Activated B cell treated with CpG ODN at 0.5 μM for 24 hours (primary cell): ENCODE measurements at regions not wholly inside any gene's neighbourhood (a gene's known extent, or its start where the extent isn't known, plus 50 kb on each side); places are given as distances from the start of the nearest gene placed in this dataset.

Source experiments
- ATAC-seq: fragments of 200-7000 bp; cut with Tn5 transposase; one replicate; pipeline ENCODE4 v1.10.0; 2021; ENCODE audit warnings: low read depth, mild to moderate bottlenecking, moderate library complexity
- CTCF ChIA-PET: fragments of 350-600 bp; sonication (Branson Sonifier 250); formaldehyde crosslinking; loops from one replicate; lab custom pipeline; 2021; ENCODE audit warnings: antibody characterized with exemption; lab: Charles Lee
- POLR2A ChIA-PET: fragments of 350-600 bp; sonication (Branson Sonifier 250); formaldehyde crosslinking; loops from one replicate; lab custom pipeline; 2021; ENCODE audit warnings: antibody characterized with exemption; lab: Charles Lee
- DNase-seq: peaks from one replicate; pipeline ENCODE4 v3.0.0; 2022
- H3K27ac Mint-ChIP-seq: one replicate; pipeline ENCODE4 v1.8.0; 2020; ENCODE audit warnings: mixed read lengths
- H3K27me3 Mint-ChIP-seq: one replicate; pipeline ENCODE4 v1.8.0; 2021; ENCODE audit warnings: mixed read lengths
- H3K36me3 Mint-ChIP-seq: one replicate; pipeline ENCODE4 v1.8.0; 2021; ENCODE audit warnings: low read depth, mixed read lengths
- H3K4me1 Mint-ChIP-seq: one replicate; pipeline ENCODE4 v1.8.0; 2021; ENCODE audit warnings: mixed read lengths
- H3K4me3 Mint-ChIP-seq: one replicate; pipeline ENCODE4 v1.8.0; 2020; ENCODE audit warnings: mild to moderate bottlenecking, mixed read lengths
- H3K9me3 Mint-ChIP-seq: one replicate; pipeline ENCODE4 v1.8.0; 2020; ENCODE audit warnings: mixed read lengths
- intact Hi-C: fragments of 100-400 bp; cut with micrococcal nuclease; formaldehyde crosslinking; loops from one replicate; pipeline ENCODE4 v1.15.1; 2024
- TF ChIP-seq, protein P1 (sequence below): fragments of 200-600 bp; IDR thresholded peaks from one replicate; pipeline ENCODE4 v1.8.0; 2022; ENCODE audit warnings: antibody characterized with exemption, mild to moderate bottlenecking

DNA sequence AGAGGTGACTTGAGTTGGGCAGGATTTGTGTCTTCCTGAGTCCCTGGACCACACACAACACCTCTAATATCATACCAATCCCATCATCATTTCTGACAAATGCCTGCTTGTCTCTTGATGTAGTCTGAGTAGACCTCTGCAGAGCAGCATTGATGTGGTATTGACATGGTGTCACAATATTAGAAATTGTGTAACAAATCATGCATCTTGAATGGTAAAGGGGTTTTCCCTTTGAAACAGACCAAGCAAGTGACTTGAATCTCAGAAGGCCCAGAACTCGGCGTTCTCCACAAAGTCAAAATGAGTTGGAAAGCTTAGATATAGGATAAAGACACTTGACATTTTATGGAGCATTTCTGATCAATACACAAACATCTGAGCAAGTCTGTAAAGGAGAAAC, 72.7 kb upstream of the KIRREL1 start:
- ChIA-PET POLR2A (no interaction called here), CTCF (no interaction called here)
- TF ChIP-seq, protein P1, sequence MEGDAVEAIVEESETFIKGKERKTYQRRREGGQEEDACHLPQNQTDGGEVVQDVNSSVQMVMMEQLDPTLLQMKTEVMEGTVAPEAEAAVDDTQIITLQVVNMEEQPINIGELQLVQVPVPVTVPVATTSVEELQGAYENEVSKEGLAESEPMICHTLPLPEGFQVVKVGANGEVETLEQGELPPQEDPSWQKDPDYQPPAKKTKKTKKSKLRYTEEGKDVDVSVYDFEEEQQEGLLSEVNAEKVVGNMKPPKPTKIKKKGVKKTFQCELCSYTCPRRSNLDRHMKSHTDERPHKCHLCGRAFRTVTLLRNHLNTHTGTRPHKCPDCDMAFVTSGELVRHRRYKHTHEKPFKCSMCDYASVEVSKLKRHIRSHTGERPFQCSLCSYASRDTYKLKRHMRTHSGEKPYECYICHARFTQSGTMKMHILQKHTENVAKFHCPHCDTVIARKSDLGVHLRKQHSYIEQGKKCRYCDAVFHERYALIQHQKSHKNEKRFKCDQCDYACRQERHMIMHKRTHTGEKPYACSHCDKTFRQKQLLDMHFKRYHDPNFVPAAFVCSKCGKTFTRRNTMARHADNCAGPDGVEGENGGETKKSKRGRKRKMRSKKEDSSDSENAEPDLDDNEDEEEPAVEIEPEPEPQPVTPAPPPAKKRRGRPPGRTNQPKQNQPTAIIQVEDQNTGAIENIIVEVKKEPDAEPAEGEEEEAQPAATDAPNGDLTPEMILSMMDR: no peak
- H3K4me1 Mint-ChIP-seq: peaks cover 12% of the 10 kb centered on the region
- H3K27ac Mint-ChIP-seq: no peak overlapping the region
- no peak overlapping the region for H3K4me3 Mint-ChIP-seq
- no peaks in the 10 kb centered on the region for H3K9me3 Mint-ChIP-seq
- H3K27me3 Mint-ChIP-seq: peaks cover 3% of the 10 kb centered on the region
- no peaks in the 10 kb centered on the region for H3K36me3 Mint-ChIP-seq
- ATAC-seq (no peak), DNase-seq (no peak)
- intact Hi-C loops: no loop called here

DNA sequence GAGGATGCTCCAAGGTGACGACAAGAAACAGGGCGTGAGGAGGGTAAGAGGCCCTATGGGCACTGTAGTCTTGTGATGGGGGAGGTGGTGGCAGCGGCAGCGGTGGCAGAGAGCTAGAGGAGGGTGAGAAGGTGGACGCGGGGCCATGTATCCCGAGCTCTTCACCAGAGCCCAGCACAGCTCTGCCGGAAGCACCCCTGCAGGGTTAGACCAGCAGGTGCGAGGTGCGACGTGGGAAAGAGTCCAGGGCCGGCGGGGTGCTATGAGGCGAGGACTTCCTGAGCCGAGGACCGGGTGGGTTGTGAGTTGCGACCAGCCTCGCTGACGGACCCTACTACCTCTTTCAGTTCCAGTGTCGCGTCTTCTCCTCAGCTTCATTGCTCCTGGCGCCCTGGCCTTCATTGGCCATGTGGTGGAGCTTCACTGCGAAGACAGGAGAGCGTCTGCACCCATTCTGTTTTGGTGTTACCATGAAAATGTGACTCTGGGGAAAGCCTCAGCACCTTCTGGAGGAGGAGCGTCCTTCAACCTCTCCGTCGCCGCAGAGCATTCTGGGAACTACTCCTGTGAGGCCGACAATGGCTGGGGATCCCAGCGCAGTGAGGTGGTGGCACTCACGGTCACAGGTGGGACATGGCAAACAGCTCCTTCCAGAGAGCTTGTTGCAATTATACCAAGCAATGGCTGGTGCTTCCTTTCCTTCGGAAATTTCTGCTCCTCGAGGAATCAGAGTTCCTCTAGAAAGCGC, 67.9 kb upstream of the KIRREL1 start:
- Mint-ChIP-seq H3K4me3 (no peak overlapping the region), H3K4me1 (peaks cover 8% of the 10 kb centered on the region), H3K36me3 (no peaks in the 10 kb centered on the region), H3K27me3 (no peaks in the 10 kb centered on the region), H3K9me3 (no peaks in the 10 kb centered on the region), H3K27ac (no peak overlapping the region)
- DNase-seq (no peak), ATAC-seq (no peak)
- ChIA-PET CTCF (no interaction called here), POLR2A (no interaction called here)
- TF ChIP-seq, protein P1: no peak
- intact Hi-C loops: no loop called here

DNA sequence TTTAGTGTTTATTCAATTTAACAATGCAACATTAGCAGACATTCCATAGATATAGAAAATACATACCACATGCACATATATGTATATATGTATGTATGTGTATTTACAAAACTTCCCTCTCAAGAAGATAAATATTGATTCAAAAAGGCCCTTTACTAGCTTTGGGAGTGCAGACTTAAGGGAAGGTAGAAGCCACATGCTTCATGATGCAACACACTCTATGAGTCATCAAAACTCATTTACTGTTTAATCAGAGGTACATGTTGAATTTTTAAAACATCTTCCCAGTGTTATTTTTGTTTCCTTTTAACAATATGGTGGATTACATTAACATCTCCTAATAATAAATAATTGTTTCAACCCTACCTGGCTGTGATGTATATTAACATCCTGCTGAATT, 61.4 kb upstream of the KIRREL1 start:
- ChIA-PET POLR2A (no interaction called here), CTCF (no interaction called here)
- Mint-ChIP-seq H3K4me1 (no peaks in the 10 kb centered on the region), H3K4me3 (no peak overlapping the region), H3K36me3 (no peaks in the 10 kb centered on the region), H3K27me3 (no peaks in the 10 kb centered on the region), H3K9me3 (no peaks in the 10 kb centered on the region), H3K27ac (no peak overlapping the region)
- TF ChIP-seq, protein P1: no peak
- intact Hi-C loops: no loop called here
- DNase-seq (no peak), ATAC-seq (no peak)

GRCh38 chr1:157937744-157938143, 55.7 kb upstream of the KIRREL1 start:
- no peaks in the 10 kb centered on the region for H3K9me3 Mint-ChIP-seq
- TF ChIP-seq, protein P1: no peak
- H3K27me3 Mint-ChIP-seq: peaks cover 3% of the 10 kb centered on the region
- intact Hi-C loops: no loop called here
- H3K4me3 Mint-ChIP-seq: no peak overlapping the region
- H3K27ac Mint-ChIP-seq: no peak overlapping the region
- H3K4me1 Mint-ChIP-seq: no peaks in the 10 kb centered on the region
- H3K36me3 Mint-ChIP-seq: no peaks in the 10 kb centered on the region
- no peak for DNase-seq
- ChIA-PET CTCF (interaction anchor here (1.3 kb wide), 1 partner anchor 15 kb away, joined by 3 read pairs; no protein-coding TSS in a partner anchor), POLR2A (interaction anchor here (0.7 kb wide), 1 partner anchor 55 kb away, joined by 10 read pairs; no protein-coding TSS in a partner anchor)
- ATAC-seq: no peak

DNA sequence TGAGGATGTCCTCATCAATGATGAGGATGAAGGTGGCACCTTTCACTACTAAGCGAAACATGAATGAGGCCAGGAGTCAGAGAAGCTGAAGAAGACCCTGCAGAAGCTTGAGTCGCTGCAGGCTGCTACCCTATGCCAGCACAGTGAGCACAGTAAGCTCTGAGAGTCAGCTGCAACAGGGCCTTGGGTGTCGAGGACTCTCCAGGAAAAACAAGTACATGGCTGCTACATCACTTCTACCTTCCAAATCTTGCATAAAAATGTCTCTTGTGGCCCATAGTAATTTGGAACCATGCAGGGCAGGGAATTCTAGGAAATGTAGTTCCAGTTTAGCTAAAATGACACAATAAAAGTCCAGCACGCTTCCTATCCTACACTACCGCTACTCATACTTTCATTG, 51.5 kb upstream of the KIRREL1 start:
- no peak for DNase-seq
- Mint-ChIP-seq H3K36me3 (no peaks in the 10 kb centered on the region), H3K27me3 (peaks cover 3% of the 10 kb centered on the region), H3K4me1 (peaks cover 13% of the 10 kb centered on the region), H3K9me3 (no peaks in the 10 kb centered on the region), H3K4me3 (no peak overlapping the region), H3K27ac (no peak overlapping the region)
- ATAC-seq: no peak
- intact Hi-C loops: no loop called here
- ChIA-PET POLR2A (no interaction called here), CTCF (no interaction called here)
- TF ChIP-seq, protein P1: no peak
